GM12873 (cell line): ENCODE measurements at regions not wholly inside any gene's neighbourhood (a gene's known extent, or its start where the extent isn't known, plus 50 kb on each side); places are given as distances from the start of the nearest gene placed in this dataset.

Source experiments
- CTCF ChIP-seq: IDR thresholded peaks from 2 replicates; pipeline ENCODE4 v1.5.1; 2012; ENCODE audit warnings: low read depth, mild to moderate bottlenecking, moderate library complexity, low read length, control low read depth; ENCODE audit not compliant: insufficient read depth; ENCODE audit errors: missing control alignments

GRCh38 chr3:112751564-112752512, 94.8 kb downstream of the CD200R1L start:
- no peak for TF ChIP-seq CTCF

- TF ChIP-seq CTCF = no peak
Observed at GRCh38 chr3:112751061-112751460, 95.6 kb downstream of the CD200R1L start.

GRCh38 chr3:112747624-112748023, 99.0 kb downstream of the CD200R1L start:
- TF ChIP-seq CTCF = no peak

GRCh38 chr3:112746675-112747280, 99.9 kb downstream of the CD200R1L start:
- no peak for TF ChIP-seq CTCF

- no peak for TF ChIP-seq CTCF
Observed at GRCh38 chr3:112745567-112746248, 101.0 kb downstream of the CD200R1L start.

- TF ChIP-seq CTCF = no peak
Observed at GRCh38 chr3:112744825-112745566, 101.7 kb downstream of the CD200R1L start.
